HCT116 (cell line): ENCODE measurements at regions not wholly inside any gene's neighbourhood (a gene's known extent, or its start where the extent isn't known, plus 50 kb on each side); places are given as distances from the start of the nearest gene placed in this dataset.

Experiments
- ATAC-seq: fragments of 200-7000 bp; cut with Tn5 transposase; 2 replicates; pipeline ENCODE4 v1.9.1; 2020; ENCODE audit warnings: mild to moderate bottlenecking, moderate library complexity
- BruUV-seq: library from RNA; stranded (reverse); fragments of 400-500 nt; replicated peaks from 2 replicates; lab custom pipeline; 2021; lab: Mats Ljungman, UMichigan
- CTCF ChIA-PET: fragments of 300-600 bp; sonication (Branson Sonifier 250); formaldehyde crosslinking; loops from one replicate; lab custom pipeline; 2021; ENCODE audit warnings: antibody characterized with exemption; lab: Charles Lee
- POLR2A ChIA-PET: fragments of 300-600, 350-600 bp; sonication (Branson Sonifier 250); formaldehyde crosslinking; loops from one replicate; lab custom pipeline; 2021; ENCODE audit warnings: antibody characterized with exemption; lab: Charles Lee
- RAD21 ChIA-PET, 2 experiments: fragments of 300-600 bp; sonication (Branson Sonifier 250); formaldehyde crosslinking; loops; one replicate each; lab custom pipeline; 2023; ENCODE audit warnings: low total read pairs in 2 of 2; ENCODE audit not compliant: uncharacterized antibody in 2 of 2, unreplicated experiment in 2 of 2, low non-redundant PET in 1 of 2; lab: Charles Lee
- DNase-seq: peaks from one replicate; pipeline ENCODE4 v3.0.0-alpha.2; 2010; ENCODE audit warnings: low read depth, low spot score
- H2AFZ ChIP-seq: fragments of 200-600 bp; shearing (Covaris generic), sonication (generic); 2 replicates; pipeline ENCODE4 v1.6.1; 2017; ENCODE audit warnings: low read depth, mixed run types, mixed read lengths, antibody characterized with exemption, low read length; ENCODE audit not compliant: poor library complexity, severe bottlenecking
- H3K27ac ChIP-seq: 2 replicates; pipeline ENCODE4 v1.5.1; 2012; ENCODE audit warnings: low read depth, low read length
- H3K27me3 ChIP-seq: fragments of 200-600 bp; sonication (generic); 2 replicates; pipeline ENCODE4 v1.6.1; 2016; ENCODE audit warnings: mixed run types, low read length, mixed read lengths; ENCODE audit not compliant: insufficient read depth
- H3K36me3 ChIP-seq, 2 experiments: fragments of 200-500 bp in 1 of 2; fragments of 200-600 bp in 1 of 2; sonication (Bioruptor generic) in 1 of 2; sonication (generic) in 1 of 2; 2 replicates each; pipeline versions ENCODE4 v1.5.1 to v1.6.1; 2014 to 2016; ENCODE audit warnings: low read length in 2 of 2, inconsistent platforms in 1 of 2, mixed read lengths in 1 of 2, mixed run types in 1 of 2; ENCODE audit not compliant: insufficient read depth in 2 of 2, control insufficient read depth in 1 of 2
- H3K4me1 ChIP-seq, 2 experiments: fragments of 200-600 bp in 1 of 2; sonication (generic) in 1 of 2; 2 replicates each; pipeline versions ENCODE4 v1.5.1 to v1.6.1; 2012 to 2017; ENCODE audit warnings: low read length in 2 of 2, inconsistent platforms in 1 of 2, mild to moderate bottlenecking in 1 of 2, mixed read lengths in 1 of 2, mixed run types in 1 of 2, moderate library complexity in 1 of 2; ENCODE audit not compliant: insufficient read depth in 2 of 2, control insufficient read depth in 1 of 2
- H3K4me2 ChIP-seq: fragments of 200-600 bp; sonication (generic); 2 replicates; pipeline ENCODE4 v1.6.1; 2017; ENCODE audit warnings: mixed run types, low read length, mixed read lengths
- H3K4me3 ChIP-seq, 2 experiments: fragments of 200-600 bp in 1 of 2; sonication (generic) in 1 of 2; replicated peaks in 1 of 2; 2 replicates each; pipeline ENCODE4 v1.5.1; 2011 to 2016; ENCODE audit warnings: low read length in 2 of 2, control low read depth in 1 of 2, low read depth in 1 of 2, mild to moderate bottlenecking in 1 of 2, mixed read lengths in 1 of 2, mixed run types in 1 of 2
- H3K79me2 ChIP-seq: fragments of 200-600 bp; sonication (generic); 2 replicates; pipeline ENCODE4 v1.6.1; 2017; ENCODE audit warnings: mild to moderate bottlenecking, mixed run types, low read length, moderate library complexity, mixed read lengths; ENCODE audit not compliant: insufficient read depth
- H3K9ac ChIP-seq: fragments of 200-600 bp; sonication (generic); 2 replicates; pipeline ENCODE4 v1.6.1; 2016; ENCODE audit warnings: low read length, mixed read lengths
- H3K9me2 ChIP-seq: fragments of 200-600 bp; sonication (generic), shearing (Covaris generic); 2 replicates; pipeline ENCODE4 v1.6.1; 2017; ENCODE audit warnings: mixed run types, mild to moderate bottlenecking, moderate library complexity; ENCODE audit not compliant: insufficient read depth
- H3K9me3 ChIP-seq, 2 experiments: fragments of 200-500 bp in 1 of 2; fragments of 200-600 bp in 1 of 2; sonication (Bioruptor generic) in 1 of 2; sonication (generic) in 1 of 2; 2 replicates each; pipeline ENCODE4 v1.6.1; 2014 to 2017; ENCODE audit warnings: low read length in 2 of 2, mixed read lengths in 2 of 2, inconsistent platforms in 1 of 2, low read depth in 1 of 2, mild to moderate bottlenecking in 1 of 2, mixed run types in 1 of 2, moderate library complexity in 1 of 2; ENCODE audit not compliant: control insufficient read depth in 1 of 2, insufficient read depth in 1 of 2
- H4K20me1 ChIP-seq: fragments of 200-600 bp; sonication (generic), shearing (Covaris generic); 2 replicates; pipeline ENCODE4 v1.6.1; 2017; ENCODE audit warnings: mixed run types, mild to moderate bottlenecking, moderate library complexity; ENCODE audit not compliant: insufficient read depth
- CBX3 ChIP-seq: IDR thresholded peaks from 2 replicates; pipeline ENCODE4 v1.6.1; 2012; ENCODE audit warnings: low read depth
- CEBPB ChIP-seq: IDR thresholded peaks from 2 replicates; pipeline ENCODE4 v1.6.1; 2012; ENCODE audit warnings: low read depth
- EGR1 ChIP-seq: IDR thresholded peaks from 2 replicates; pipeline ENCODE4 v1.6.1; 2012; ENCODE audit warnings: low read depth
- EZH2 ChIP-seq: fragments of 200-600 bp; sonication (generic); IDR thresholded peaks from 2 replicates; pipeline ENCODE4 v1.6.1; 2017; ENCODE audit warnings: antibody characterized with exemption, mixed run types
- FOSL1 ChIP-seq: IDR thresholded peaks from 2 replicates; pipeline ENCODE4 v1.6.1; 2012; ENCODE audit warnings: low read depth
- JUND ChIP-seq: IDR thresholded peaks from 2 replicates; pipeline ENCODE4 v1.6.1; 2012
- POLR2AphosphoS5 ChIP-seq: IDR thresholded peaks from 2 replicates; pipeline ENCODE4 v1.6.1; 2011; ENCODE audit warnings: mild to moderate bottlenecking, low read depth, low read length, moderate library complexity
- SP1 ChIP-seq: IDR thresholded peaks from 2 replicates; pipeline ENCODE4 v1.6.1; 2012; ENCODE audit warnings: low read depth
- SRF ChIP-seq: IDR thresholded peaks from 2 replicates; pipeline ENCODE4 v1.6.1; 2012; ENCODE audit warnings: low read depth
- TCF7L2 ChIP-seq: IDR thresholded peaks from 2 replicates; pipeline ENCODE4 v1.7.0; 2011; ENCODE audit warnings: borderline replicate concordance, inconsistent platforms; ENCODE audit not compliant: insufficient read depth, insufficient read length; ENCODE audit errors: extremely low read depth
- ZFX ChIP-seq: fragments of 450-650 bp; IDR thresholded peaks from 2 replicates; pipeline ENCODE4 v1.6.1; 2017
- ZNF274 ChIP-seq: fragments of 200-500 bp; sonication (Bioruptor generic); IDR thresholded peaks from 2 replicates; pipeline ENCODE4 v1.6.1; 2014; ENCODE audit warnings: mild to moderate bottlenecking, low read depth, low read length, inconsistent platforms
- intact Hi-C: fragments of 100-400 bp; cut with micrococcal nuclease; formaldehyde crosslinking; loops from 2 replicates; pipeline ENCODE4 v1.10.0; 2022
- TF ChIP-seq, protein P1 (sequence below): IDR thresholded peaks from 2 replicates; pipeline ENCODE4 v1.6.1; 2012
- TF ChIP-seq, protein P2 (sequence below): IDR thresholded peaks from 2 replicates; pipeline ENCODE4 v1.6.1; 2012; ENCODE audit warnings: low read depth
- TF ChIP-seq, protein P3 (sequence below), 3 experiments: fragments of 200-600 bp in 1 of 3; sonication (generic) in 1 of 3; IDR thresholded peaks in 2 of 3; conservative IDR thresholded peaks in 1 of 3; 2 replicates each; pipeline ENCODE4 v1.5.1; 2012 to 2017; ENCODE audit warnings: low read depth in 2 of 3, low read length in 2 of 3, antibody characterized with exemption in 1 of 3, borderline replicate concordance in 1 of 3, control low read depth in 1 of 3, mild to moderate bottlenecking in 1 of 3, mixed read lengths in 1 of 3, mixed run types in 1 of 3, moderate library complexity in 1 of 3; ENCODE audit not compliant: insufficient read depth in 1 of 3

DNA sequence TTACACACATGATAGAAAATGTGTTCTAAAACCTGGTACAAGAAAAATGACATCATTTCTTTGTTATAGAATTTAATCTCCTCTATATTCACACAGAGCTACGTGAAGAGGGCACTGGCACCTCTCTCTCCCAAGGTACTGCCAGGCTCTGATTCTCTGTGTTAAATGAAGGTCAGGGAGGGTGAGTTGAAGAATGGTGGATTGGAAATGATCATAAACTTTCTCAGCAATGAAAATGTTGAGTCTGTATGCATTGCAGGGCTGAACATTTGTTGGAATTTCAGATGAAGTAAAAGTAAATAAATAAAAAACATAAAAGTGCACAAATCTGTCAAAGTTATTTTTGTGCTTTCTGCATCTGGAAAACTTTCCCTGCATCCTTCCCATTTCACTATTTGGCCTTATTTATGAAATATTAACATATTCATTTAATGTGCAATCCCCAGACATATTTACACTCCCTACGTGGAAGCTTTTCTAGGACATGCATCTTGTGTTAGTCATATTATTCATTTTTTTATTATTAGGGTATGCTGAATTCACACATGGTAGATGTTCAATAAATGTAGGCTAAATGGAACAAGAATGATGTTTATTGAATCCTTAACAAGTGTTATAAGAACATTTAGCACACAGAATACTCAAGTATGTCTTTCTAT is 810.3 kb upstream of the CDH8 start:
- no peaks in the 10 kb centered on the region for H3K4me1 ChIP-seq
- ChIA-PET RAD21 (no interaction called here), CTCF (no interaction called here), POLR2A (no interaction called here)
- no peak overlapping the region for H3K4me2 ChIP-seq
- peaks cover 0 to 13% of the 10 kb centered on the region in 2 experiments; a peak in 1 of 4 replicates for H3K9me3 ChIP-seq
- no peaks in the 10 kb centered on the region for H3K79me2 ChIP-seq
- H3K36me3 ChIP-seq = no peaks in the 10 kb centered on the region
- H3K27ac ChIP-seq = no peak overlapping the region
- no peaks in the 10 kb centered on the region for H3K27me3 ChIP-seq
- intact Hi-C loops = no loop called here
- no peak overlapping the region for H3K9ac ChIP-seq
- no peak overlapping the region for H3K4me3 ChIP-seq
- ATAC-seq (no peak), DNase-seq (no peak)
- BruUV-seq = no TSS peak
- H3K9me2 ChIP-seq = no peaks in the 10 kb centered on the region
- TF ChIP-seq CBX3 (no peak), EGR1 (no peak), ZFX (no peak), ZNF274 (no peak), SRF (no peak), EZH2 (no peak)
- no peak overlapping the region for H2AFZ ChIP-seq
- H4K20me1 ChIP-seq = no peaks in the 10 kb centered on the region

DNA sequence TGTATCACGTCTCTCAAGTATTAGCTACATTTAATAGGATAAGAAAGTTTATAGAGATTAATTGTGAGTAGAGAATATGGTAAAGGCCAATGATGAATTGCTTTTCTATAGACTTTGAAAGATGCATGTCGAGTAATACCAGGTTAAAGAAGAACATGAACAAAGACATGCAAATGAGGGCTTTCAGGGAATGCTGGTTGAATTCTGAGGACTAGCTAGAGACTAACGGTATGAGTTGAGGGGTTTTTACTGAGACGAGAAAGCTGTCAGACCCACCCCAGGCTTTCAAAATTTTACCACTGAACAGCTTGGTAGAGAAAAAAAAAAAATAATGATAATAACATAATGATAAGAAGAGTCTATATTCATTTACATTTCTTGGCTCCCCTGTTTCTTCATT is 796.0 kb upstream of the CDH8 start:
- ATAC-seq = no peak
- Histone ChIP-seq H4K20me1 (no peaks in the 10 kb centered on the region), H3K27me3 (no peaks in the 10 kb centered on the region), H3K79me2 (no peaks in the 10 kb centered on the region), H3K36me3 (no peaks in the 10 kb centered on the region), H3K9ac (no peak overlapping the region), H3K27ac (no peak overlapping the region), H3K9me2 (no peaks in the 10 kb centered on the region), H3K4me3 (no peak overlapping the region), H3K4me1 (no peaks in the 10 kb centered on the region), H2AFZ (no peak overlapping the region), H3K4me2 (no peak overlapping the region), H3K9me3 (peaks cover 5 to 23% of the 10 kb centered on the region in 2 experiments; a peak in 2 of 4 replicates)
- DNase-seq = no peak
- POLR2A ChIA-PET = no interaction called here
- no TSS peak for BruUV-seq
- CTCF ChIA-PET = no interaction called here
- RAD21 ChIA-PET = no interaction called here
- intact Hi-C loops = no loop called here
- no peak for TF ChIP-seq FOSL1
- TF ChIP-seq CBX3 = no peak
- TF ChIP-seq, protein P1, sequence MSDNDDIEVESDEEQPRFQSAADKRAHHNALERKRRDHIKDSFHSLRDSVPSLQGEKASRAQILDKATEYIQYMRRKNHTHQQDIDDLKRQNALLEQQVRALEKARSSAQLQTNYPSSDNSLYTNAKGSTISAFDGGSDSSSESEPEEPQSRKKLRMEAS = no peak
- TF ChIP-seq, protein P2, sequence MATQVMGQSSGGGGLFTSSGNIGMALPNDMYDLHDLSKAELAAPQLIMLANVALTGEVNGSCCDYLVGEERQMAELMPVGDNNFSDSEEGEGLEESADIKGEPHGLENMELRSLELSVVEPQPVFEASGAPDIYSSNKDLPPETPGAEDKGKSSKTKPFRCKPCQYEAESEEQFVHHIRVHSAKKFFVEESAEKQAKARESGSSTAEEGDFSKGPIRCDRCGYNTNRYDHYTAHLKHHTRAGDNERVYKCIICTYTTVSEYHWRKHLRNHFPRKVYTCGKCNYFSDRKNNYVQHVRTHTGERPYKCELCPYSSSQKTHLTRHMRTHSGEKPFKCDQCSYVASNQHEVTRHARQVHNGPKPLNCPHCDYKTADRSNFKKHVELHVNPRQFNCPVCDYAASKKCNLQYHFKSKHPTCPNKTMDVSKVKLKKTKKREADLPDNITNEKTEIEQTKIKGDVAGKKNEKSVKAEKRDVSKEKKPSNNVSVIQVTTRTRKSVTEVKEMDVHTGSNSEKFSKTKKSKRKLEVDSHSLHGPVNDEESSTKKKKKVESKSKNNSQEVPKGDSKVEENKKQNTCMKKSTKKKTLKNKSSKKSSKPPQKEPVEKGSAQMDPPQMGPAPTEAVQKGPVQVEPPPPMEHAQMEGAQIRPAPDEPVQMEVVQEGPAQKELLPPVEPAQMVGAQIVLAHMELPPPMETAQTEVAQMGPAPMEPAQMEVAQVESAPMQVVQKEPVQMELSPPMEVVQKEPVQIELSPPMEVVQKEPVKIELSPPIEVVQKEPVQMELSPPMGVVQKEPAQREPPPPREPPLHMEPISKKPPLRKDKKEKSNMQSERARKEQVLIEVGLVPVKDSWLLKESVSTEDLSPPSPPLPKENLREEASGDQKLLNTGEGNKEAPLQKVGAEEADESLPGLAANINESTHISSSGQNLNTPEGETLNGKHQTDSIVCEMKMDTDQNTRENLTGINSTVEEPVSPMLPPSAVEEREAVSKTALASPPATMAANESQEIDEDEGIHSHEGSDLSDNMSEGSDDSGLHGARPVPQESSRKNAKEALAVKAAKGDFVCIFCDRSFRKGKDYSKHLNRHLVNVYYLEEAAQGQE = no peak
- TF ChIP-seq POLR2AphosphoS5 = no peak
- no peak for TF ChIP-seq EZH2
- no peak for TF ChIP-seq JUND
- TF ChIP-seq CEBPB = no peak
- TF ChIP-seq TCF7L2 = no peak
- TF ChIP-seq SRF = no peak
- no peak for TF ChIP-seq SP1
- TF ChIP-seq, protein P3, sequence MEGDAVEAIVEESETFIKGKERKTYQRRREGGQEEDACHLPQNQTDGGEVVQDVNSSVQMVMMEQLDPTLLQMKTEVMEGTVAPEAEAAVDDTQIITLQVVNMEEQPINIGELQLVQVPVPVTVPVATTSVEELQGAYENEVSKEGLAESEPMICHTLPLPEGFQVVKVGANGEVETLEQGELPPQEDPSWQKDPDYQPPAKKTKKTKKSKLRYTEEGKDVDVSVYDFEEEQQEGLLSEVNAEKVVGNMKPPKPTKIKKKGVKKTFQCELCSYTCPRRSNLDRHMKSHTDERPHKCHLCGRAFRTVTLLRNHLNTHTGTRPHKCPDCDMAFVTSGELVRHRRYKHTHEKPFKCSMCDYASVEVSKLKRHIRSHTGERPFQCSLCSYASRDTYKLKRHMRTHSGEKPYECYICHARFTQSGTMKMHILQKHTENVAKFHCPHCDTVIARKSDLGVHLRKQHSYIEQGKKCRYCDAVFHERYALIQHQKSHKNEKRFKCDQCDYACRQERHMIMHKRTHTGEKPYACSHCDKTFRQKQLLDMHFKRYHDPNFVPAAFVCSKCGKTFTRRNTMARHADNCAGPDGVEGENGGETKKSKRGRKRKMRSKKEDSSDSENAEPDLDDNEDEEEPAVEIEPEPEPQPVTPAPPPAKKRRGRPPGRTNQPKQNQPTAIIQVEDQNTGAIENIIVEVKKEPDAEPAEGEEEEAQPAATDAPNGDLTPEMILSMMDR (IDR thresholded peaks at IDR 0.05 in 2 of 3, conservative IDR thresholded peaks at IDR 0.05 in 1 of 3; ENCODE audit: borderline replicate concordance in 1 of 3, insufficient read depth in 1 of 3, low read depth in 2 of 3, low read length in 2 of 3) = no peak
